Astrocyte (in vitro differentiated cells and primary cell): ENCODE measurements at regions not wholly inside any gene's neighbourhood (a gene's known extent, or its start where the extent isn't known, plus 50 kb on each side); places are given as distances from the start of the nearest gene placed in this dataset.

Experiments used
- DNase-seq: peaks from one replicate; pipeline ENCODE4 v3.0.0-alpha.2; 2010; ENCODE audit warnings: low read depth
- FAIRE-seq: peaks from 2 replicates; lab custom pipeline; 2011; peaks lifted over from hg19 to GRCh38; lab: Jason Lieb, UNC
- H2AFZ ChIP-seq: 2 replicates; pipeline ENCODE4 v1.6.0; 2012; ENCODE audit warnings: low read depth, low read length, inconsistent platforms
- H3K27ac ChIP-seq: 2 replicates; pipeline ENCODE4 v1.5.1; 2011; ENCODE audit warnings: low read depth, low read length, inconsistent platforms
- H3K27me3 ChIP-seq: 2 replicates; pipeline ENCODE4 v1.6.0; 2011; ENCODE audit warnings: low read length, inconsistent platforms; ENCODE audit not compliant: insufficient read depth
- H3K36me3 ChIP-seq: 2 replicates; pipeline ENCODE4 v1.5.1; 2011; ENCODE audit warnings: low read length, inconsistent platforms; ENCODE audit not compliant: insufficient read depth
- H3K4me1 ChIP-seq: 2 replicates; pipeline ENCODE4 v1.5.1; 2011; ENCODE audit warnings: low read length, inconsistent platforms; ENCODE audit not compliant: insufficient read depth
- H3K4me2 ChIP-seq: 2 replicates; pipeline ENCODE4 v1.6.0; 2012; ENCODE audit warnings: low read length, inconsistent platforms
- H3K4me3 ChIP-seq: 2 replicates; pipeline ENCODE4 v1.5.1; 2011; ENCODE audit warnings: low read depth, mild to moderate bottlenecking, low read length, inconsistent platforms; ENCODE audit not compliant: insufficient read depth
- H3K79me2 ChIP-seq: 2 replicates; pipeline ENCODE4 v1.6.0; 2012; ENCODE audit warnings: mild to moderate bottlenecking, low read length, inconsistent platforms; ENCODE audit not compliant: insufficient read depth
- H3K9ac ChIP-seq: 2 replicates; pipeline ENCODE4 v1.6.0; 2012; ENCODE audit warnings: mild to moderate bottlenecking, low read length, inconsistent platforms
- H3K9me3 ChIP-seq: 2 replicates; pipeline ENCODE4 v1.5.1; 2012; ENCODE audit warnings: low read depth, mild to moderate bottlenecking, low read length, inconsistent platforms; ENCODE audit not compliant: insufficient read depth
- H4K20me1 ChIP-seq: 2 replicates; pipeline ENCODE4 v1.6.0; 2012; ENCODE audit warnings: low read length, inconsistent platforms; ENCODE audit not compliant: insufficient read depth
- H3K27ac Mint-ChIP-seq: one replicate; pipeline ENCODE4 v1.8.0; 2021; ENCODE audit warnings: mild to moderate bottlenecking, mixed read lengths; ENCODE audit not compliant: unreplicated experiment
- H3K27me3 Mint-ChIP-seq: one replicate; pipeline ENCODE4 v1.8.0; 2021; ENCODE audit warnings: low read depth, mixed read lengths; ENCODE audit not compliant: unreplicated experiment
- H3K36me3 Mint-ChIP-seq: one replicate; pipeline ENCODE4 v1.8.0; 2021; ENCODE audit warnings: low read depth, mixed read lengths; ENCODE audit not compliant: unreplicated experiment
- H3K4me1 Mint-ChIP-seq: one replicate; pipeline ENCODE4 v1.8.0; 2021; ENCODE audit warnings: low read depth, mixed read lengths; ENCODE audit not compliant: unreplicated experiment
- H3K4me3 Mint-ChIP-seq: one replicate; pipeline ENCODE4 v1.8.0; 2021; ENCODE audit warnings: mild to moderate bottlenecking, moderate library complexity, mixed read lengths; ENCODE audit not compliant: unreplicated experiment
- H3K9me3 Mint-ChIP-seq: one replicate; pipeline ENCODE4 v1.8.0; 2021; ENCODE audit warnings: mild to moderate bottlenecking, mixed read lengths; ENCODE audit not compliant: unreplicated experiment
- CTCF ChIP-seq: IDR thresholded peaks from 2 replicates; pipeline ENCODE4 v1.5.1; 2011; ENCODE audit warnings: low read depth, mild to moderate bottlenecking, inconsistent platforms, low read length, moderate library complexity; ENCODE audit not compliant: insufficient read depth
- EZH2 ChIP-seq: IDR thresholded peaks from 2 replicates; pipeline ENCODE4 v1.6.1; 2012; ENCODE audit warnings: mild to moderate bottlenecking, low read length, inconsistent platforms; ENCODE audit not compliant: insufficient read depth

- H3K27me3 Mint-ChIP-seq: no peaks in the 10 kb centered on the region
- H3K27ac Mint-ChIP-seq: no peak overlapping the region
- Histone ChIP-seq H3K4me1 (no peaks in the 10 kb centered on the region), H2AFZ (no peak overlapping the region), H3K9me3 (no peaks in the 10 kb centered on the region), H3K27me3 (no peaks in the 10 kb centered on the region), H3K27ac (no peak overlapping the region), H3K4me3 (no peak overlapping the region), H4K20me1 (no peaks in the 10 kb centered on the region), H3K79me2 (no peaks in the 10 kb centered on the region), H3K4me2 (no peak overlapping the region), H3K36me3 (no peaks in the 10 kb centered on the region), H3K9ac (no peak overlapping the region)
- no peak overlapping the region for H3K4me3 Mint-ChIP-seq
- TF ChIP-seq CTCF: no peak
- TF ChIP-seq EZH2: no peak
- FAIRE-seq (no peak), DNase-seq (no peak)
- no peaks in the 10 kb centered on the region for H3K4me1 Mint-ChIP-seq
- no peaks in the 10 kb centered on the region for H3K36me3 Mint-ChIP-seq
- peaks cover 7% of the 10 kb centered on the region for H3K9me3 Mint-ChIP-seq
Observed at GRCh38 chr5:125245216-125245615, 498.8 kb upstream of the ZNF608 start.

GRCh38 chr5:125249400-125249799 lies 503.0 kb upstream of the ZNF608 start:
- FAIRE-seq: no peak

More at GRCh38 chr5:125249400-125249799, 503.0 kb upstream of the ZNF608 start:
- no peak overlapping the region for H3K4me3 ChIP-seq
- H3K27me3 ChIP-seq: no peaks in the 10 kb centered on the region
- H3K79me2 ChIP-seq: no peaks in the 10 kb centered on the region
- no peaks in the 10 kb centered on the region for H3K36me3 ChIP-seq
- no peaks in the 10 kb centered on the region for H3K4me1 Mint-ChIP-seq
- H4K20me1 ChIP-seq: no peaks in the 10 kb centered on the region
- no peak overlapping the region for H3K9ac ChIP-seq
- TF ChIP-seq EZH2 (no peak), CTCF (no peak)
- no peak overlapping the region for H3K27ac Mint-ChIP-seq
- H3K9me3 ChIP-seq: peaks cover 3% of the 10 kb centered on the region
- DNase-seq: peak; percentile 65
- peaks cover 15% of the 10 kb centered on the region for H3K9me3 Mint-ChIP-seq
- peaks cover 3% of the 10 kb centered on the region for H3K36me3 Mint-ChIP-seq
- no peak overlapping the region for H3K4me2 ChIP-seq
- H2AFZ ChIP-seq: no peak overlapping the region
- H3K27ac ChIP-seq: no peak overlapping the region
- no peaks in the 10 kb centered on the region for H3K27me3 Mint-ChIP-seq
- no peak overlapping the region for H3K4me3 Mint-ChIP-seq
- H3K4me1 ChIP-seq: no peaks in the 10 kb centered on the region
